H9 (cell line): ENCODE measurements at regions not wholly inside any gene's neighbourhood (a gene's known extent, or its start where the extent isn't known, plus 50 kb on each side); places are given as distances from the start of the nearest gene placed in this dataset.

Source experiments
- DNase-seq: peaks from one replicate; pipeline ENCODE4 v3.0.0-alpha.2; 2017
- H2AFZ ChIP-seq: one replicate; pipeline ENCODE4 v1.6.1; 2013; ENCODE audit warnings: mild to moderate bottlenecking, low read length, control low read depth, moderate library complexity
- H2AK5ac ChIP-seq: 2 replicates; pipeline ENCODE4 v1.6.1; 2013; ENCODE audit warnings: low read length, control low read depth, mixed read lengths; ENCODE audit not compliant: insufficient read length
- H2BK120ac ChIP-seq: one replicate; pipeline ENCODE4 v1.6.1; 2013; ENCODE audit warnings: low read depth, mild to moderate bottlenecking, low read length, control low read depth, inconsistent platforms; ENCODE audit not compliant: poor library complexity, severe bottlenecking
- H2BK12ac ChIP-seq: 2 replicates; pipeline ENCODE4 v1.6.1; 2013; ENCODE audit warnings: low read length, control low read depth, mixed read lengths, low read depth; ENCODE audit not compliant: insufficient read length
- H2BK15ac ChIP-seq: 2 replicates; pipeline ENCODE4 v1.6.1; 2013; ENCODE audit warnings: low read depth, low read length, control low read depth
- H2BK20ac ChIP-seq: one replicate; pipeline ENCODE4 v1.6.1; 2013; ENCODE audit warnings: low read depth, mild to moderate bottlenecking, low read length, control low read depth, inconsistent platforms; ENCODE audit not compliant: poor library complexity, severe bottlenecking
- H2BK5ac ChIP-seq: 2 replicates; pipeline ENCODE4 v1.6.1; 2013; ENCODE audit warnings: low read length, control low read depth, mixed read lengths; ENCODE audit not compliant: insufficient read length
- H3K14ac ChIP-seq: 2 replicates; pipeline ENCODE4 v1.6.1; 2013; ENCODE audit warnings: low read length, control low read depth; ENCODE audit not compliant: insufficient read depth
- H3K18ac ChIP-seq: 2 replicates; pipeline ENCODE4 v1.6.1; 2013; ENCODE audit warnings: low read depth, mild to moderate bottlenecking, mixed read lengths, low read length, control low read depth; ENCODE audit not compliant: insufficient read length
- H3K23ac ChIP-seq: 2 replicates; pipeline ENCODE4 v1.6.1; 2013; ENCODE audit warnings: low read length, control low read depth, mixed read lengths, low read depth; ENCODE audit not compliant: insufficient read length
- H3K23me2 ChIP-seq: 2 replicates; pipeline ENCODE4 v1.6.1; 2013; ENCODE audit warnings: low read depth, mild to moderate bottlenecking, mixed read lengths, low read length, control low read depth; ENCODE audit not compliant: insufficient read length, poor library complexity, severe bottlenecking
- H3K27ac ChIP-seq: 2 replicates; pipeline ENCODE4 v1.5.1; 2013; ENCODE audit warnings: low read length, control low read depth, mixed read lengths, low read depth; ENCODE audit not compliant: insufficient read length
- H3K27me3 ChIP-seq: 2 replicates; pipeline ENCODE4 v1.6.1; 2013; ENCODE audit warnings: low read length, control low read depth, inconsistent platforms; ENCODE audit not compliant: insufficient read depth
- H3K4ac ChIP-seq: 2 replicates; pipeline ENCODE4 v1.6.1; 2013; ENCODE audit warnings: low read depth, mild to moderate bottlenecking, control low read depth, inconsistent platforms, low read length, moderate library complexity
- H3K4me1 ChIP-seq: 2 replicates; pipeline ENCODE4 v1.6.1; 2013; ENCODE audit warnings: low read length, control low read depth, inconsistent platforms; ENCODE audit not compliant: insufficient read depth
- H3K4me2 ChIP-seq: 2 replicates; pipeline ENCODE4 v1.6.1; 2013; ENCODE audit warnings: low read length, control low read depth, mixed read lengths; ENCODE audit not compliant: insufficient read length, insufficient read depth
- H3K56ac ChIP-seq: 2 replicates; pipeline ENCODE4 v1.6.1; 2013; ENCODE audit warnings: low read depth, mild to moderate bottlenecking, mixed read lengths, low read length, control low read depth; ENCODE audit not compliant: insufficient read length
- H3K79me1 ChIP-seq: 2 replicates; pipeline ENCODE4 v1.6.1; 2013; ENCODE audit warnings: low read depth, mild to moderate bottlenecking, moderate library complexity, low read length, control low read depth, inconsistent platforms; ENCODE audit not compliant: insufficient read depth, poor library complexity, severe bottlenecking
- H3K79me2 ChIP-seq: 2 replicates; pipeline ENCODE4 v1.6.1; 2013; ENCODE audit warnings: low read length, control low read depth, inconsistent platforms; ENCODE audit not compliant: insufficient read depth
- H3K9ac ChIP-seq: 2 replicates; pipeline ENCODE4 v1.6.1; 2013; ENCODE audit warnings: low read length, control low read depth, mixed read lengths; ENCODE audit not compliant: insufficient read length; ENCODE audit errors: extremely low read depth
- H3K9me3 ChIP-seq: one replicate; pipeline ENCODE4 v1.6.1; 2013; ENCODE audit warnings: low read depth, low read length, inconsistent platforms; ENCODE audit not compliant: control insufficient read depth
- H3T11ph ChIP-seq: one replicate; pipeline ENCODE4 v1.6.1; 2013; ENCODE audit warnings: mild to moderate bottlenecking, low read length, control low read depth, inconsistent platforms
- H4K20me1 ChIP-seq: one replicate; pipeline ENCODE4 v1.6.1; 2013; ENCODE audit not compliant: control insufficient read depth, insufficient read length, insufficient read depth
- H4K5ac ChIP-seq: 2 replicates; pipeline ENCODE4 v1.6.1; 2013; ENCODE audit warnings: low read depth, mild to moderate bottlenecking, mixed read lengths, low read length, control low read depth; ENCODE audit not compliant: insufficient read length
- H4K8ac ChIP-seq: replicated peaks from 2 replicates; pipeline ENCODE4 v1.6.1; 2013; ENCODE audit warnings: low read length, control low read depth, mixed read lengths, low read depth; ENCODE audit not compliant: insufficient read length
- H4K91ac ChIP-seq: 2 replicates; pipeline ENCODE4 v1.6.1; 2013; ENCODE audit warnings: low read depth, mild to moderate bottlenecking, moderate library complexity, mixed read lengths, low read length, control low read depth; ENCODE audit not compliant: insufficient read length
- H3K27ac Mint-ChIP-seq, 3 experiments: 2 replicates in 2 of 3; 3 replicates in 1 of 3; pipeline ENCODE4 v1.8.0; 2020 to 2021; ENCODE audit warnings: mixed read lengths in 3 of 3, mild to moderate bottlenecking in 1 of 3, moderate library complexity in 1 of 3
- H3K27me3 Mint-ChIP-seq: 2 replicates; pipeline ENCODE4 v1.8.0; 2021; ENCODE audit warnings: low read depth, mild to moderate bottlenecking, moderate library complexity, mixed read lengths
- H3K36me3 Mint-ChIP-seq, 3 experiments: 2 replicates in 2 of 3; 3 replicates in 1 of 3; pipeline ENCODE4 v1.8.0; 2020 to 2021; ENCODE audit warnings: low read depth in 3 of 3, mixed read lengths in 3 of 3; ENCODE audit not compliant: insufficient read depth in 1 of 3
- H3K4me1 Mint-ChIP-seq, 2 experiments: 2 replicates each; pipeline ENCODE4 v1.8.0; 2020; ENCODE audit warnings: mixed read lengths in 2 of 2
- H3K4me3 Mint-ChIP-seq, 2 experiments: 2 replicates in 1 of 2; 3 replicates in 1 of 2; pipeline ENCODE4 v1.8.0; 2020 to 2021; ENCODE audit warnings: mild to moderate bottlenecking in 2 of 2, mixed read lengths in 2 of 2, moderate library complexity in 1 of 2
- H3K9me3 Mint-ChIP-seq, 2 experiments: 2 replicates in 1 of 2; 3 replicates in 1 of 2; pipeline ENCODE4 v1.8.0; 2020; ENCODE audit warnings: mild to moderate bottlenecking in 2 of 2, mixed read lengths in 2 of 2, moderate library complexity in 1 of 2
- CTCF ChIP-seq: fragments of 200-600 bp; sonication (generic); conservative IDR thresholded peaks from 3 replicates; pipeline ENCODE4 v1.8.0; 2021; ENCODE audit warnings: antibody characterized with exemption, mild to moderate bottlenecking

GRCh38 chr14:22163051-22163450 is 426.0 kb downstream of the DAD1 start:
- H3K27ac ChIP-seq: no peak overlapping the region
- no peak overlapping the region for H4K5ac ChIP-seq
- no peaks in the 10 kb centered on the region for H3K9me3 Mint-ChIP-seq
- no peaks in the 10 kb centered on the region for H3K4me1 ChIP-seq
- H3K4me2 ChIP-seq: no peak overlapping the region
- no peak overlapping the region for H2AFZ ChIP-seq
- DNase-seq: no peak
- no peak overlapping the region for H3K56ac ChIP-seq
- H3K27ac Mint-ChIP-seq: no peak overlapping the region; a peak in 1 of 7 replicates
- no peak overlapping the region for H2BK5ac ChIP-seq
- H4K20me1 ChIP-seq: no peaks in the 10 kb centered on the region
- no peak overlapping the region for H3K4me3 Mint-ChIP-seq
- no peaks in the 10 kb centered on the region for H3K27me3 Mint-ChIP-seq
- no peak overlapping the region for H3K9ac ChIP-seq
- H3K9me3 ChIP-seq: no peaks in the 10 kb centered on the region
- H3K4ac ChIP-seq: no peak overlapping the region
- peaks cover 17 to 24% of the 10 kb centered on the region in 2 experiments for H3K4me1 Mint-ChIP-seq
- H3K79me2 ChIP-seq: no peaks in the 10 kb centered on the region
- no peak overlapping the region for H3K23ac ChIP-seq
- TF ChIP-seq CTCF: peak; percentile 59; the same call in 2 of the 3 replicates
- H2AK5ac ChIP-seq: no peak overlapping the region
- no peak overlapping the region for H2BK12ac ChIP-seq
- H2BK15ac ChIP-seq: no peak overlapping the region
- no peak overlapping the region for H3K18ac ChIP-seq
- H2BK120ac ChIP-seq: no peak overlapping the region
- H3K23me2 ChIP-seq: no peaks in the 10 kb centered on the region
- no peaks in the 10 kb centered on the region for H3K27me3 ChIP-seq
- H3K14ac ChIP-seq: no peak overlapping the region
- no peaks in the 10 kb centered on the region for H3K79me1 ChIP-seq
- no peak overlapping the region for H4K91ac ChIP-seq
- no peaks in the 10 kb centered on the region for H3K36me3 Mint-ChIP-seq
- no peak overlapping the region for H4K8ac ChIP-seq
- no peak overlapping the region for H2BK20ac ChIP-seq
- H3T11ph ChIP-seq: no peak overlapping the region
